ENCODE measurements at regions not wholly inside any gene's neighbourhood (a gene's known extent, or its start where the extent isn't known, plus 50 kb on each side); places are given as distances from the start of the nearest gene placed in this dataset.

DNA sequence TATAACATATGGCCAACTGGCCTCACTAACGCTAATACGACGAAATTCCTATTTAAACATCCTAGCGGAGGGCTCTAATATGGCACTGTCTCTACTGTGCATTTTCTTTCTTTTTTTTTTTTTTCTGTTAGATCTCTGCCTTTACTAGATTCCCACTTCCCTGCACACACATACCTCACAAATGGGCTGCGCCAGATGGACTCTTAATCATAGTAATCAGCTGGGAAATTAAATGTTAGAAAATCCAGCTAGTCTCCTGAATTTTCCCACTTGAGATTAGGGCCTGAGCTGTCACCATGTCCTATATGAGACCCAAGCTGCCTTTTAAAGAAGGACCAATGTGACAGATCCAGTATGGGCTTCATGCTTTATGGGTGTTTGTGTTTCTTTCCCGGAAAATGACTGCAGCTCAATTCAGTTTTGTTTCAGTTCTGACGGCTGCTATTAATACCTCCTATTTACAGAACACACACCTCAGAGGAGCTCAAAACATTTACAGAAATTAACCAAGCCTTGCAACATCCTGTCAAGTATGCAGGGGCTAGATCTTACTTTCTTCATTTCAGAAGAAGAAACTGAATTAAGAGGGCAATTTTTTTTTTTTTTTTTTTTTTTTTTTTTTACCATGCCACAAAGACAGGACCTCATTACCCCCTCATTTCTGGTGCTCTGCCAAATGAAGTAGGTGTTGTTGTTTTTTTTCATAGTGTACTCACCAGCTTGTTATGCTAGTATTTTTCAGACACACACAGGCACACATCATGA is 49.8 kb upstream of the BLID start:
- TF ChIP-seq, protein P1, sequence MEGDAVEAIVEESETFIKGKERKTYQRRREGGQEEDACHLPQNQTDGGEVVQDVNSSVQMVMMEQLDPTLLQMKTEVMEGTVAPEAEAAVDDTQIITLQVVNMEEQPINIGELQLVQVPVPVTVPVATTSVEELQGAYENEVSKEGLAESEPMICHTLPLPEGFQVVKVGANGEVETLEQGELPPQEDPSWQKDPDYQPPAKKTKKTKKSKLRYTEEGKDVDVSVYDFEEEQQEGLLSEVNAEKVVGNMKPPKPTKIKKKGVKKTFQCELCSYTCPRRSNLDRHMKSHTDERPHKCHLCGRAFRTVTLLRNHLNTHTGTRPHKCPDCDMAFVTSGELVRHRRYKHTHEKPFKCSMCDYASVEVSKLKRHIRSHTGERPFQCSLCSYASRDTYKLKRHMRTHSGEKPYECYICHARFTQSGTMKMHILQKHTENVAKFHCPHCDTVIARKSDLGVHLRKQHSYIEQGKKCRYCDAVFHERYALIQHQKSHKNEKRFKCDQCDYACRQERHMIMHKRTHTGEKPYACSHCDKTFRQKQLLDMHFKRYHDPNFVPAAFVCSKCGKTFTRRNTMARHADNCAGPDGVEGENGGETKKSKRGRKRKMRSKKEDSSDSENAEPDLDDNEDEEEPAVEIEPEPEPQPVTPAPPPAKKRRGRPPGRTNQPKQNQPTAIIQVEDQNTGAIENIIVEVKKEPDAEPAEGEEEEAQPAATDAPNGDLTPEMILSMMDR (IDR thresholded peaks at IDR 0.05) = no peak
- TF ChIP-seq POLR2A (IDR thresholded peaks at IDR 0.05; ENCODE audit: low read length) = no peak
- TF ChIP-seq RAD21 (conservative IDR thresholded peaks at IDR 0.05 in 1 of 2, IDR thresholded peaks at IDR 0.05 in 1 of 2) = no peak
- TF ChIP-seq ELK1 (IDR thresholded peaks at IDR 0.05; ENCODE audit: low read depth, low read length) = no peak
- no peak for TF ChIP-seq RFX5 (IDR thresholded peaks at IDR 0.05)
- TF ChIP-seq JUNB (IDR thresholded peaks at IDR 0.05) = no peak

Data from A549 (cell line).